SIG-M5 treated with dmso at 0.1 percent for 504 hours (cell line): ENCODE measurements at regions not wholly inside any gene's neighbourhood (a gene's known extent, or its start where the extent isn't known, plus 50 kb on each side); places are given as distances from the start of the nearest gene placed in this dataset.
"Not testable (repeated sequence)": the region's sequence is repeated elsewhere in the genome, so short reads cannot be mapped to it uniquely, and the experiment has no call there.

Experiments used
- DNase-seq: peaks from one replicate; lab custom pipeline; 2025; ENCODE audit not compliant: unreplicated experiment; lab: John Stamatoyannopoulos, UW

GRCh38 chr4:116183241-116183640 is 902.1 kb downstream of the TRAM1L1 start:
- no peak for DNase-seq

GRCh38 chr4:116180157-116180601 is 905.2 kb downstream of the TRAM1L1 start:
- peak; percentile 23 for DNase-seq

- not testable (repeated sequence) for DNase-seq
Observed at GRCh38 chr4:116151371-116151770, 934.0 kb downstream of the TRAM1L1 start.

- DNase-seq = no peak
Observed at GRCh38 chr4:116150152-116150551, 935.2 kb downstream of the TRAM1L1 start.

- no peak for DNase-seq
Observed at GRCh38 chr4:116143198-116143597, 942.2 kb downstream of the TRAM1L1 start.

- DNase-seq = no peak
Observed at GRCh38 chr4:116132946-116133345, 952.4 kb downstream of the TRAM1L1 start.

- DNase-seq = no peak
Observed at GRCh38 chr4:116126794-116127193, 958.6 kb downstream of the TRAM1L1 start.

GRCh38 chr4:116122124-116122523 is 963.3 kb downstream of the TRAM1L1 start:
- DNase-seq = no peak

GRCh38 chr4:116118221-116118620 is 967.2 kb downstream of the TRAM1L1 start:
- DNase-seq = no peak

GRCh38 chr4:116112861-116113260 is 972.5 kb downstream of the TRAM1L1 start:
- not testable (repeated sequence) for DNase-seq

GRCh38 chr4:116110713-116111112 is 974.7 kb downstream of the TRAM1L1 start:
- DNase-seq = no peak

GRCh38 chr4:116108606-116109005 is 976.8 kb downstream of the TRAM1L1 start:
- no peak for DNase-seq

GRCh38 chr4:116101321-116101720 is 984.1 kb downstream of the TRAM1L1 start:
- DNase-seq = no peak

GRCh38 chr4:116099596-116099995 is 985.8 kb downstream of the TRAM1L1 start:
- DNase-seq = no peak

GRCh38 chr4:116097353-116097752 is 983.9 kb upstream of the NDST4 start:
- not testable (repeated sequence) for DNase-seq

GRCh38 chr4:116092961-116093360 is 979.5 kb upstream of the NDST4 start:
- no peak for DNase-seq

- no peak for DNase-seq
Observed at GRCh38 chr4:116088771-116089170, 975.4 kb upstream of the NDST4 start.

GRCh38 chr4:116082808-116083366 is 969.5 kb upstream of the NDST4 start:
- DNase-seq = no peak

- no peak for DNase-seq
Observed at GRCh38 chr4:116073051-116073450, 959.6 kb upstream of the NDST4 start.

GRCh38 chr4:116070283-116070682 is 956.9 kb upstream of the NDST4 start:
- no peak for DNase-seq

- DNase-seq = no peak
Observed at GRCh38 chr4:116066711-116067245, 953.4 kb upstream of the NDST4 start.

- no peak for DNase-seq
Observed at GRCh38 chr4:116064331-116064730, 950.9 kb upstream of the NDST4 start.

GRCh38 chr4:116059361-116059760 is 945.9 kb upstream of the NDST4 start:
- no peak for DNase-seq
